H1 (cell line): ENCODE measurements at regions not wholly inside any gene's neighbourhood (a gene's known extent, or its start where the extent isn't known, plus 50 kb on each side); places are given as distances from the start of the nearest gene placed in this dataset.

Experiments used
- CTCF ChIA-PET: fragments of 300-600 bp; sonication (Branson Sonifier 250); formaldehyde crosslinking; loops from one replicate; lab custom pipeline; 2021; ENCODE audit not compliant: partially characterized antibody; lab: Charles Lee
- POLR2A ChIA-PET: fragments of 300-600 bp; sonication (Branson Sonifier 250); formaldehyde crosslinking; loops from one replicate; lab custom pipeline; 2021; ENCODE audit warnings: inconsistent platforms; ENCODE audit not compliant: partially characterized antibody; lab: Charles Lee
- DNase-seq, 2 experiments: peaks; one replicate each; pipeline versions ENCODE4 v3.0.0 to v3.0.0-alpha.2; 2010 to 2022; ENCODE audit warnings: low spot score in 2 of 2, low read depth in 1 of 2, mixed read lengths in 1 of 2
- FAIRE-seq: peaks from 2 replicates; lab custom pipeline; 2011; peaks lifted over from hg19 to GRCh38; lab: Jason Lieb, UNC
- H2AFZ ChIP-seq: 2 replicates; pipeline ENCODE4 v1.8.1; 2012; ENCODE audit warnings: low read length, inconsistent platforms
- H2AK5ac ChIP-seq: 2 replicates; pipeline ENCODE4 v1.6.1; 2013; ENCODE audit warnings: low read depth, low read length
- H2BK120ac ChIP-seq: replicated peaks from 2 replicates; pipeline ENCODE3; 2013; ENCODE audit warnings: low read depth, low read length, inconsistent platforms
- H2BK12ac ChIP-seq: 2 replicates; pipeline ENCODE4 v1.6.1; 2013; ENCODE audit warnings: low read depth, low read length
- H2BK15ac ChIP-seq: 2 replicates; pipeline ENCODE4 v1.6.1; 2013; ENCODE audit warnings: low read length
- H2BK20ac ChIP-seq: 2 replicates; pipeline ENCODE4 v1.6.1; 2013; ENCODE audit warnings: low read length
- H2BK5ac ChIP-seq: 2 replicates; pipeline ENCODE4 v1.6.1; 2013; ENCODE audit warnings: low read depth, low read length
- H3K14ac ChIP-seq: 2 replicates; pipeline ENCODE4 v1.6.1; 2013; ENCODE audit warnings: inconsistent platforms; ENCODE audit not compliant: insufficient read length
- H3K18ac ChIP-seq: 2 replicates; pipeline ENCODE4 v1.6.1; 2013; ENCODE audit warnings: low read length; ENCODE audit errors: extremely low read depth
- H3K23ac ChIP-seq: 2 replicates; pipeline ENCODE4 v1.6.1; 2013; ENCODE audit warnings: inconsistent platforms; ENCODE audit not compliant: insufficient read length
- H3K23me2 ChIP-seq: 2 replicates; pipeline ENCODE4 v1.6.1; 2013; ENCODE audit warnings: low read depth, low read length
- H3K27ac ChIP-seq: 2 replicates; pipeline ENCODE4 v1.6.1; 2011; ENCODE audit warnings: low read depth, low read length, inconsistent platforms
- H3K27me3 ChIP-seq, 4 experiments: replicated peaks in 1 of 4; 1 replicate in 1 of 4; 2 replicates in 3 of 4; pipeline versions ENCODE4 v1.6.1 to v1.8.1; 2011 to 2013; ENCODE audit warnings: low read length in 3 of 4, mild to moderate bottlenecking in 3 of 4, inconsistent platforms in 2 of 4, mixed read lengths in 2 of 4, moderate library complexity in 1 of 4; ENCODE audit not compliant: control insufficient read depth in 3 of 4, insufficient read depth in 3 of 4; ENCODE audit errors: extremely low read depth in 1 of 4
- H3K36me3 ChIP-seq, 4 experiments: 2 replicates each; pipeline versions ENCODE4 v1.6.1 to v1.8.1; 2011 to 2013; ENCODE audit warnings: mild to moderate bottlenecking in 4 of 4, low read length in 3 of 4, moderate library complexity in 2 of 4, control low read depth in 1 of 4, inconsistent platforms in 1 of 4; ENCODE audit not compliant: insufficient read depth in 4 of 4, control insufficient read depth in 2 of 4
- H3K4ac ChIP-seq: replicated peaks from 2 replicates; pipeline ENCODE3; 2013; ENCODE audit warnings: low read length, low read depth, mixed read lengths, inconsistent platforms; ENCODE audit not compliant: insufficient read length
- H3K4me1 ChIP-seq, 4 experiments: replicated peaks in 1 of 4; 1 replicate in 1 of 4; 2 replicates in 3 of 4; pipeline versions ENCODE4 v1.6.1 to v1.8.1; 2011 to 2013; ENCODE audit warnings: low read length in 3 of 4, inconsistent platforms in 2 of 4, mixed read lengths in 1 of 4; ENCODE audit not compliant: insufficient read depth in 4 of 4, control insufficient read depth in 3 of 4
- H3K4me2 ChIP-seq, 2 experiments: 2 replicates each; pipeline versions ENCODE4 v1.6.1 to v1.8.1; 2011 to 2013; ENCODE audit warnings: low read depth in 2 of 2, low read length in 2 of 2, control low read depth in 1 of 2, inconsistent platforms in 1 of 2, mild to moderate bottlenecking in 1 of 2; ENCODE audit not compliant: insufficient read depth in 1 of 2
- H3K4me3 ChIP-seq, 4 experiments: fragments of 200-600, 300-600 bp in 1 of 4; sonication (generic), shearing (Covaris generic), sonication (Bioruptor Twin) in 1 of 4; 2 replicates each; pipeline versions ENCODE4 v1.5.1 to v1.8.1; 2011 to 2016; ENCODE audit warnings: low read length in 4 of 4, low read depth in 3 of 4, control low read depth in 2 of 4, inconsistent platforms in 2 of 4, mild to moderate bottlenecking in 2 of 4, mixed read lengths in 1 of 4, moderate library complexity in 1 of 4; ENCODE audit not compliant: insufficient read depth in 2 of 4; ENCODE audit errors: extremely low read depth in 1 of 4
- H3K56ac ChIP-seq: replicated peaks from 2 replicates; pipeline ENCODE3; 2013; ENCODE audit warnings: low read depth, mild to moderate bottlenecking, mixed read lengths, low read length, inconsistent platforms; ENCODE audit not compliant: insufficient read length
- H3K79me1 ChIP-seq: 2 replicates; pipeline ENCODE4 v1.6.1; 2013; ENCODE audit warnings: low read depth, low read length, control low read depth
- H3K79me2 ChIP-seq, 2 experiments: 2 replicates each; pipeline versions ENCODE4 v1.6.1 to v1.8.1; 2012 to 2013; ENCODE audit warnings: low read length in 2 of 2, mild to moderate bottlenecking in 2 of 2, inconsistent platforms in 1 of 2; ENCODE audit not compliant: insufficient read depth in 2 of 2, control insufficient read depth in 1 of 2
- H3K9ac ChIP-seq, 4 experiments: replicated peaks in 1 of 4; 1 replicate in 1 of 4; 2 replicates in 3 of 4; pipeline versions ENCODE4 v1.6.1 to v1.8.1; 2011 to 2013; ENCODE audit warnings: low read depth in 3 of 4, low read length in 3 of 4, control low read depth in 2 of 4, mild to moderate bottlenecking in 2 of 4, moderate library complexity in 2 of 4, inconsistent platforms in 1 of 4; ENCODE audit errors: extremely low read depth in 1 of 4
- H3K9me3 ChIP-seq, 2 experiments: 2 replicates each; pipeline versions ENCODE4 v1.6.1 to v1.8.1; 2012 to 2013; ENCODE audit warnings: mild to moderate bottlenecking in 2 of 2, moderate library complexity in 2 of 2, control low read depth in 1 of 2, inconsistent platforms in 1 of 2, low read depth in 1 of 2, low read length in 1 of 2, mixed read lengths in 1 of 2; ENCODE audit not compliant: insufficient read depth in 2 of 2
- H4K20me1 ChIP-seq, 2 experiments: replicated peaks in 1 of 2; 2 replicates each; pipeline versions ENCODE3 to v1.8.1; 2011 to 2013; ENCODE audit warnings: inconsistent platforms in 2 of 2, low read length in 2 of 2, mild to moderate bottlenecking in 1 of 2; ENCODE audit not compliant: insufficient read depth in 2 of 2, control insufficient read depth in 1 of 2
- H4K5ac ChIP-seq: 2 replicates; pipeline ENCODE4 v1.6.1; 2013; ENCODE audit warnings: low read length, low read depth, mixed read lengths, inconsistent platforms; ENCODE audit not compliant: insufficient read length
- H4K8ac ChIP-seq: 2 replicates; pipeline ENCODE4 v1.8.0; 2013; ENCODE audit warnings: mild to moderate bottlenecking, moderate library complexity, low read length, inconsistent platforms; ENCODE audit not compliant: insufficient read depth; ENCODE audit errors: extremely low read depth
- H4K91ac ChIP-seq: replicated peaks from 2 replicates; pipeline ENCODE3; 2013; ENCODE audit warnings: low read length, mixed read lengths, inconsistent platforms; ENCODE audit not compliant: insufficient read length
- CEBPB ChIP-seq: IDR thresholded peaks from 2 replicates; pipeline ENCODE4 v1.6.1; 2012; ENCODE audit warnings: low read depth, low read length
- CHD1 ChIP-seq: IDR thresholded peaks from 2 replicates; pipeline ENCODE4 v1.6.1; 2012; ENCODE audit warnings: low read depth, low read length, improper control_type of control experiment
- EP300 ChIP-seq, 2 experiments: IDR thresholded peaks; 1 replicate in 1 of 2; 2 replicates in 1 of 2; pipeline ENCODE4 v1.6.1; 2011 to 2012; ENCODE audit warnings: low read depth in 2 of 2, low read length in 2 of 2, mild to moderate bottlenecking in 2 of 2, borderline replicate concordance in 1 of 2, inconsistent platforms in 1 of 2, moderate library complexity in 1 of 2
- JUN ChIP-seq: IDR thresholded peaks from 2 replicates; pipeline ENCODE4 v1.6.1; 2011; ENCODE audit warnings: low read depth, mild to moderate bottlenecking, improper control_type of control experiment, low read length
- KDM1A ChIP-seq: fragments of 200-600, 300-600 bp; sonication (generic); IDR thresholded peaks from 2 replicates; pipeline ENCODE4 v1.7.1; 2016; ENCODE audit warnings: mild to moderate bottlenecking, low read length, borderline replicate concordance
- MAFK ChIP-seq: IDR thresholded peaks from 2 replicates; pipeline ENCODE4 v1.6.1; 2012; ENCODE audit warnings: low read depth, mild to moderate bottlenecking, improper control_type of control experiment, low read length
- PHF8 ChIP-seq: fragments of 200-600 bp; sonication (generic); conservative IDR thresholded peaks from 2 replicates; pipeline ENCODE4 v1.7.1; 2012; ENCODE audit warnings: low read depth, mild to moderate bottlenecking, inconsistent platforms, low read length, moderate library complexity
- RXRA ChIP-seq: IDR thresholded peaks from 2 replicates; pipeline ENCODE4 v1.6.1; 2011; ENCODE audit warnings: low read depth, mild to moderate bottlenecking, low read length, moderate library complexity; ENCODE audit not compliant: insufficient read depth
- SIRT6 ChIP-seq: IDR thresholded peaks from one replicate; pipeline ENCODE4 v1.7.1; 2012; ENCODE audit warnings: low read length, inconsistent platforms
- SP2 ChIP-seq: IDR thresholded peaks from 2 replicates; pipeline ENCODE4 v1.6.1; 2012; ENCODE audit warnings: mild to moderate bottlenecking, low read length, inconsistent platforms
- SUZ12 ChIP-seq: fragments of 200-600 bp; sonication (generic); IDR thresholded peaks from 2 replicates; pipeline ENCODE4 v1.6.1; 2012; ENCODE audit warnings: mild to moderate bottlenecking, inconsistent platforms, low read length, moderate library complexity, mixed read lengths
- ZNF274 ChIP-seq: IDR thresholded peaks from 2 replicates; pipeline ENCODE4 v1.7.0; 2012; ENCODE audit warnings: low read length, borderline replicate concordance; ENCODE audit errors: extremely low read depth
- WGBS, 2 experiments: shearing (Covaris generic) in 1 of 2; methylation state at CpG; one replicate each; pipeline versions ENCODE4 v1.1.6 to v1.1.7; 2013 to 2015; ENCODE audit warnings: low lambda C conversion rate in 2 of 2, mixed read lengths in 2 of 2, inconsistent platforms in 1 of 2, low coverage in 1 of 2, missing lambda C conversion rate in 1 of 2; ENCODE audit not compliant: insufficient replicate concordance in 2 of 2, insufficient coverage in 1 of 2, insufficient read length in 1 of 2; ENCODE audit errors: extremely low coverage in 1 of 2, missing lambda C conversion rate in 1 of 2; 5-methylcytosine and 5-hydroxymethylcytosine counted together
- TF ChIP-seq, protein P1 (sequence below): IDR thresholded peaks from 2 replicates; pipeline ENCODE4 v1.6.1; 2012; ENCODE audit warnings: low read length, inconsistent platforms

DNA sequence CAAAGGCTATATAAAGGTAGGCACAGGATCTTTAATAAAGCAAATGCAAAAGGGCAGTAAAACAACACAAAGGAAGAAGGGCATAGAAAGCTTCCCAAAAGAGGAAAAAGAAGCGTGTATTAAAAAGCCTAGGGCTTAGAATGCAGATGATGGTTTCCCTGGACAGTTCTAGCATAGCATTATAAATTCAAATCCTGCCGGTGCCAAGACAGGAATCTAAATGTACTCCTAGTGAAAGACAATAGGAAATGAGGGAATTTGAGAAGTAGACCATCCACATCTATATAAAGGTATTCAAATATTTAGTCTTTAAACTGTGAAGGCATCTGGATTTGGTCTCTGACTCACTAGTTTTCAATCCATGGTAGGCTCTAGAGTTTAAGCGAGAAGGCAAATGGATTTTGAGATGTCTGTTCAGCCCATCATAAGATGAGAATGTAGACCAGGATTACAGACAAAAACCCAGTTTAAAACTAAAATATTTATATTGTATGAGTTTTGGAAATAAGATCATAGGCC, 431.8 kb downstream of the TBL1XR1 start:
- no peak overlapping the region for H4K8ac ChIP-seq
- ChIA-PET POLR2A (no interaction called here), CTCF (no interaction called here)
- no peak overlapping the region for H2BK20ac ChIP-seq
- no peak overlapping the region for H3K23ac ChIP-seq
- no peak overlapping the region for H2BK12ac ChIP-seq
- no peak overlapping the region for H3K4me3 ChIP-seq
- H4K91ac ChIP-seq: no peak overlapping the region
- H3K27ac ChIP-seq: no peak overlapping the region
- no peaks in the 10 kb centered on the region for H3K27me3 ChIP-seq
- H2BK15ac ChIP-seq: no peak overlapping the region
- no peaks in the 10 kb centered on the region for H4K20me1 ChIP-seq
- DNase-seq (no peak), FAIRE-seq (no peak)
- no peaks in the 10 kb centered on the region for H3K79me1 ChIP-seq
- H4K5ac ChIP-seq: no peak overlapping the region
- H3K36me3 ChIP-seq: no peaks in the 10 kb centered on the region
- H3K4me2 ChIP-seq: no peak overlapping the region
- no peak overlapping the region for H3K18ac ChIP-seq
- 86% methylated on average over 3 of the region's 3 CpGs; no CpG with 5 or more reads in 1 of the 2 experiments for WGBS, 2 experiments
- H3K9me3 ChIP-seq: no peaks in the 10 kb centered on the region
- H3K23me2 ChIP-seq: no peaks in the 10 kb centered on the region
- H3K4me1 ChIP-seq: no peaks in the 10 kb centered on the region
- H3K9ac ChIP-seq: no peak overlapping the region
- H2AFZ ChIP-seq: no peak overlapping the region
- no peak overlapping the region for H3K4ac ChIP-seq
- H3K79me2 ChIP-seq: no peaks in the 10 kb centered on the region
- no peak overlapping the region for H2BK120ac ChIP-seq
- H3K14ac ChIP-seq: no peak overlapping the region
- no peak overlapping the region for H3K56ac ChIP-seq
- no peak overlapping the region for H2AK5ac ChIP-seq
- H2BK5ac ChIP-seq: no peak overlapping the region
- no peak for TF ChIP-seq EP300 (IDR thresholded peaks at IDR 0.05; ENCODE audit: borderline replicate concordance in 1 of 2, low read depth in 2 of 2, low read length in 2 of 2)
- no peak for TF ChIP-seq JUN
- TF ChIP-seq SUZ12: no peak
- TF ChIP-seq, protein P1, sequence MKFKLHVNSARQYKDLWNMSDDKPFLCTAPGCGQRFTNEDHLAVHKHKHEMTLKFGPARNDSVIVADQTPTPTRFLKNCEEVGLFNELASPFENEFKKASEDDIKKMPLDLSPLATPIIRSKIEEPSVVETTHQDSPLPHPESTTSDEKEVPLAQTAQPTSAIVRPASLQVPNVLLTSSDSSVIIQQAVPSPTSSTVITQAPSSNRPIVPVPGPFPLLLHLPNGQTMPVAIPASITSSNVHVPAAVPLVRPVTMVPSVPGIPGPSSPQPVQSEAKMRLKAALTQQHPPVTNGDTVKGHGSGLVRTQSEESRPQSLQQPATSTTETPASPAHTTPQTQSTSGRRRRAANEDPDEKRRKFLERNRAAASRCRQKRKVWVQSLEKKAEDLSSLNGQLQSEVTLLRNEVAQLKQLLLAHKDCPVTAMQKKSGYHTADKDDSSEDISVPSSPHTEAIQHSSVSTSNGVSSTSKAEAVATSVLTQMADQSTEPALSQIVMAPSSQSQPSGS: no peak
- no peak for TF ChIP-seq SIRT6
- no peak for TF ChIP-seq KDM1A
- no peak for TF ChIP-seq CEBPB
- no peak for TF ChIP-seq ZNF274
- no peak for TF ChIP-seq PHF8
- TF ChIP-seq RXRA: no peak
- TF ChIP-seq MAFK: no peak
- no peak for TF ChIP-seq CHD1
- no peak for TF ChIP-seq SP2
